ENCODE measurements at regions not wholly inside any gene's neighbourhood (a gene's known extent, or its start where the extent isn't known, plus 50 kb on each side); places are given as distances from the start of the nearest gene placed in this dataset.

GRCh38 chr12:83573671-83574070 is 887.0 kb downstream of the TMTC2 start:
- Histone ChIP-seq H4K20me1 (replicated peaks in 1 of 2; ENCODE audit: control insufficient read depth in 1 of 2, insufficient read depth in 2 of 2, low read length in 2 of 2) (no peaks in the 10 kb centered on the region), H3K27me3 (replicated peaks in 1 of 4; ENCODE audit: control insufficient read depth in 3 of 4, extremely low read depth in 1 of 4, insufficient read depth in 3 of 4, low read length in 3 of 4) (no peaks in the 10 kb centered on the region), H3K23ac (ENCODE audit: insufficient read length) (no peak overlapping the region), H3K79me2 (ENCODE audit: control insufficient read depth in 1 of 2, insufficient read depth in 2 of 2, low read length in 2 of 2) (no peaks in the 10 kb centered on the region), H2BK5ac (ENCODE audit: low read depth, low read length) (no peak overlapping the region), H3K27ac (ENCODE audit: low read depth, low read length) (no peak overlapping the region), H3K4ac (replicated peaks; ENCODE audit: insufficient read length, low read depth, low read length) (no peak overlapping the region), H3K56ac (replicated peaks; ENCODE audit: insufficient read length, low read depth, low read length) (no peak overlapping the region), H2AK5ac (ENCODE audit: low read depth, low read length) (no peak overlapping the region), H3K4me1 (replicated peaks in 1 of 4; ENCODE audit: control insufficient read depth in 3 of 4, insufficient read depth in 4 of 4, low read length in 3 of 4) (no peaks in the 10 kb centered on the region), H4K8ac (ENCODE audit: extremely low read depth, insufficient read depth, low read length) (no peak overlapping the region), H2AFZ (ENCODE audit: low read length) (no peak overlapping the region), H2BK20ac (ENCODE audit: low read length) (no peak overlapping the region), H3K36me3 (ENCODE audit: control insufficient read depth in 2 of 4, insufficient read depth in 4 of 4, low read length in 3 of 4) (no peaks in the 10 kb centered on the region), H2BK12ac (ENCODE audit: low read depth, low read length) (no peak overlapping the region), H3K79me1 (ENCODE audit: low read depth, low read length) (no peaks in the 10 kb centered on the region), H3K4me2 (ENCODE audit: insufficient read depth in 1 of 2, low read depth in 2 of 2, low read length in 2 of 2) (no peak overlapping the region), H3K4me3 (ENCODE audit: extremely low read depth in 1 of 4, insufficient read depth in 2 of 4, low read depth in 3 of 4, low read length in 4 of 4) (no peak overlapping the region), H2BK120ac (replicated peaks; ENCODE audit: low read depth, low read length) (no peak overlapping the region), H3K14ac (ENCODE audit: insufficient read length) (no peak overlapping the region), H3K23me2 (ENCODE audit: low read depth, low read length) (no peaks in the 10 kb centered on the region), H4K5ac (ENCODE audit: insufficient read length, low read depth, low read length) (no peak overlapping the region), H3K9me3 (ENCODE audit: insufficient read depth in 2 of 2, low read depth in 1 of 2, low read length in 1 of 2) (no peaks in the 10 kb centered on the region), H3K18ac (ENCODE audit: extremely low read depth, low read length) (no peak overlapping the region), H2BK15ac (ENCODE audit: low read length) (no peak overlapping the region), H4K91ac (replicated peaks; ENCODE audit: insufficient read length, low read length) (no peak overlapping the region), H3K9ac (replicated peaks in 1 of 4; ENCODE audit: extremely low read depth in 1 of 4, low read depth in 3 of 4, low read length in 3 of 4) (no peak overlapping the region)
- WGBS, 2 experiments (ENCODE audit: extremely low coverage in 1 of 2, insufficient coverage in 1 of 2, insufficient read length in 1 of 2, insufficient replicate concordance in 2 of 2, low coverage in 1 of 2, low lambda C conversion rate in 2 of 2, missing lambda C conversion rate in 1 of 2): 88% methylated on average over 4 of the region's 4 CpGs; no CpG with 5 or more reads in 1 of the 2 experiments
- POLR2A ChIA-PET (ENCODE audit: partially characterized antibody): no interaction called here
- CTCF ChIA-PET (ENCODE audit: partially characterized antibody): no interaction called here
- FAIRE-seq: no peak
- DNase-seq (ENCODE audit: low read depth in 1 of 2, low spot score in 2 of 2): no peak
- TF ChIP-seq EP300 (IDR thresholded peaks at IDR 0.05; ENCODE audit: borderline replicate concordance in 1 of 2, low read depth in 2 of 2, low read length in 2 of 2) (no peak), BCL11A (IDR thresholded peaks at IDR 0.05; ENCODE audit: low read depth in 2 of 2, low read length in 2 of 2) (no peak)

Measured in H1 (cell line).